PFSK-1 (cell line): ENCODE measurements at regions not wholly inside any gene's neighbourhood (a gene's known extent, or its start where the extent isn't known, plus 50 kb on each side); places are given as distances from the start of the nearest gene placed in this dataset.

Experiments
- POLR2AphosphoS5 ChIP-seq: IDR thresholded peaks from 2 replicates; pipeline ENCODE4 v1.6.1; 2012; ENCODE audit warnings: low read depth, mild to moderate bottlenecking, control low read depth, low read length, moderate library complexity
- TF ChIP-seq, protein P1 (sequence below), 2 experiments: IDR thresholded peaks; 2 replicates each; pipeline versions ENCODE4 v1.6.1 to v1.8.0; 2011 to 2012; ENCODE audit warnings: low read depth in 2 of 2, low read length in 2 of 2, control low read depth in 1 of 2, inconsistent platforms in 1 of 2, mild to moderate bottlenecking in 1 of 2, moderate library complexity in 1 of 2; ENCODE audit not compliant: insufficient read depth in 1 of 2

DNA sequence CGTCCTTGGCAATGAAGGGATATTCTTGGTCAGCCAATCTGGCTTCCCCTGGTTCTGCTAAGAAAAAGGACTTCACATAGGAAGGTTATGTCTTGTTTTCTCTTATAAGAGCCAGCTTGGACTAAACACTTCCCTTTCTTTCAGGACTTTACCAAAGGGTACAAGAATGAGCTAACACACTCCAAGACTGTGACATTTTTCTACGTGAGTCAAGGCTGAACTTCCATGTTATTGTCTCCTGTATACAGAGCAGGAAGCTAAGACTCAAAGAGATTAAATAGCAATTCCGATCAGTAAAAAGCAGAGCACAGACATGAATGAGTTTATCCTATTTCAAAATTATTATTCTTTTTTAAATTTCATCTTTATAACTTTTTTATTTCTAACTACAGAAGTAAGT lies 63.3 kb upstream of the STT3B start:
- TF ChIP-seq, protein P1, sequence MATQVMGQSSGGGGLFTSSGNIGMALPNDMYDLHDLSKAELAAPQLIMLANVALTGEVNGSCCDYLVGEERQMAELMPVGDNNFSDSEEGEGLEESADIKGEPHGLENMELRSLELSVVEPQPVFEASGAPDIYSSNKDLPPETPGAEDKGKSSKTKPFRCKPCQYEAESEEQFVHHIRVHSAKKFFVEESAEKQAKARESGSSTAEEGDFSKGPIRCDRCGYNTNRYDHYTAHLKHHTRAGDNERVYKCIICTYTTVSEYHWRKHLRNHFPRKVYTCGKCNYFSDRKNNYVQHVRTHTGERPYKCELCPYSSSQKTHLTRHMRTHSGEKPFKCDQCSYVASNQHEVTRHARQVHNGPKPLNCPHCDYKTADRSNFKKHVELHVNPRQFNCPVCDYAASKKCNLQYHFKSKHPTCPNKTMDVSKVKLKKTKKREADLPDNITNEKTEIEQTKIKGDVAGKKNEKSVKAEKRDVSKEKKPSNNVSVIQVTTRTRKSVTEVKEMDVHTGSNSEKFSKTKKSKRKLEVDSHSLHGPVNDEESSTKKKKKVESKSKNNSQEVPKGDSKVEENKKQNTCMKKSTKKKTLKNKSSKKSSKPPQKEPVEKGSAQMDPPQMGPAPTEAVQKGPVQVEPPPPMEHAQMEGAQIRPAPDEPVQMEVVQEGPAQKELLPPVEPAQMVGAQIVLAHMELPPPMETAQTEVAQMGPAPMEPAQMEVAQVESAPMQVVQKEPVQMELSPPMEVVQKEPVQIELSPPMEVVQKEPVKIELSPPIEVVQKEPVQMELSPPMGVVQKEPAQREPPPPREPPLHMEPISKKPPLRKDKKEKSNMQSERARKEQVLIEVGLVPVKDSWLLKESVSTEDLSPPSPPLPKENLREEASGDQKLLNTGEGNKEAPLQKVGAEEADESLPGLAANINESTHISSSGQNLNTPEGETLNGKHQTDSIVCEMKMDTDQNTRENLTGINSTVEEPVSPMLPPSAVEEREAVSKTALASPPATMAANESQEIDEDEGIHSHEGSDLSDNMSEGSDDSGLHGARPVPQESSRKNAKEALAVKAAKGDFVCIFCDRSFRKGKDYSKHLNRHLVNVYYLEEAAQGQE (IDR thresholded peaks at IDR 0.05; ENCODE audit: insufficient read depth in 1 of 2, low read depth in 2 of 2, low read length in 2 of 2), result no peak
- no peak for TF ChIP-seq POLR2AphosphoS5
